Astrocyte (in vitro differentiated cells and primary cell): ENCODE measurements at regions not wholly inside any gene's neighbourhood (a gene's known extent, or its start where the extent isn't known, plus 50 kb on each side); places are given as distances from the start of the nearest gene placed in this dataset.

ENCODE experiments used
- DNase-seq: peaks from one replicate; pipeline ENCODE4 v3.0.0-alpha.2; 2010; ENCODE audit warnings: low read depth
- FAIRE-seq: peaks from 2 replicates; lab custom pipeline; 2011; peaks lifted over from hg19 to GRCh38; lab: Jason Lieb, UNC
- H2AFZ ChIP-seq: 2 replicates; pipeline ENCODE4 v1.6.0; 2012; ENCODE audit warnings: low read depth, low read length, inconsistent platforms
- H3K27ac ChIP-seq: 2 replicates; pipeline ENCODE4 v1.5.1; 2011; ENCODE audit warnings: low read depth, low read length, inconsistent platforms
- H3K27me3 ChIP-seq: 2 replicates; pipeline ENCODE4 v1.6.0; 2011; ENCODE audit warnings: low read length, inconsistent platforms; ENCODE audit not compliant: insufficient read depth
- H3K36me3 ChIP-seq: 2 replicates; pipeline ENCODE4 v1.5.1; 2011; ENCODE audit warnings: low read length, inconsistent platforms; ENCODE audit not compliant: insufficient read depth
- H3K4me1 ChIP-seq: 2 replicates; pipeline ENCODE4 v1.5.1; 2011; ENCODE audit warnings: low read length, inconsistent platforms; ENCODE audit not compliant: insufficient read depth
- H3K4me2 ChIP-seq: 2 replicates; pipeline ENCODE4 v1.6.0; 2012; ENCODE audit warnings: low read length, inconsistent platforms
- H3K4me3 ChIP-seq: 2 replicates; pipeline ENCODE4 v1.5.1; 2011; ENCODE audit warnings: low read depth, mild to moderate bottlenecking, low read length, inconsistent platforms; ENCODE audit not compliant: insufficient read depth
- H3K79me2 ChIP-seq: 2 replicates; pipeline ENCODE4 v1.6.0; 2012; ENCODE audit warnings: mild to moderate bottlenecking, low read length, inconsistent platforms; ENCODE audit not compliant: insufficient read depth
- H3K9ac ChIP-seq: 2 replicates; pipeline ENCODE4 v1.6.0; 2012; ENCODE audit warnings: mild to moderate bottlenecking, low read length, inconsistent platforms
- H3K9me3 ChIP-seq: 2 replicates; pipeline ENCODE4 v1.5.1; 2012; ENCODE audit warnings: low read depth, mild to moderate bottlenecking, low read length, inconsistent platforms; ENCODE audit not compliant: insufficient read depth
- H4K20me1 ChIP-seq: 2 replicates; pipeline ENCODE4 v1.6.0; 2012; ENCODE audit warnings: low read length, inconsistent platforms; ENCODE audit not compliant: insufficient read depth
- H3K27ac Mint-ChIP-seq: one replicate; pipeline ENCODE4 v1.8.0; 2021; ENCODE audit warnings: mild to moderate bottlenecking, mixed read lengths; ENCODE audit not compliant: unreplicated experiment
- H3K27me3 Mint-ChIP-seq: one replicate; pipeline ENCODE4 v1.8.0; 2021; ENCODE audit warnings: low read depth, mixed read lengths; ENCODE audit not compliant: unreplicated experiment
- H3K36me3 Mint-ChIP-seq: one replicate; pipeline ENCODE4 v1.8.0; 2021; ENCODE audit warnings: low read depth, mixed read lengths; ENCODE audit not compliant: unreplicated experiment
- H3K4me1 Mint-ChIP-seq: one replicate; pipeline ENCODE4 v1.8.0; 2021; ENCODE audit warnings: low read depth, mixed read lengths; ENCODE audit not compliant: unreplicated experiment
- H3K4me3 Mint-ChIP-seq: one replicate; pipeline ENCODE4 v1.8.0; 2021; ENCODE audit warnings: mild to moderate bottlenecking, moderate library complexity, mixed read lengths; ENCODE audit not compliant: unreplicated experiment
- H3K9me3 Mint-ChIP-seq: one replicate; pipeline ENCODE4 v1.8.0; 2021; ENCODE audit warnings: mild to moderate bottlenecking, mixed read lengths; ENCODE audit not compliant: unreplicated experiment
- EZH2 ChIP-seq: IDR thresholded peaks from 2 replicates; pipeline ENCODE4 v1.6.1; 2012; ENCODE audit warnings: mild to moderate bottlenecking, low read length, inconsistent platforms; ENCODE audit not compliant: insufficient read depth
- TF ChIP-seq, protein P1 (sequence below): IDR thresholded peaks from 2 replicates; pipeline ENCODE4 v1.5.1; 2011; ENCODE audit warnings: low read depth, mild to moderate bottlenecking, inconsistent platforms, low read length, moderate library complexity; ENCODE audit not compliant: insufficient read depth

DNA sequence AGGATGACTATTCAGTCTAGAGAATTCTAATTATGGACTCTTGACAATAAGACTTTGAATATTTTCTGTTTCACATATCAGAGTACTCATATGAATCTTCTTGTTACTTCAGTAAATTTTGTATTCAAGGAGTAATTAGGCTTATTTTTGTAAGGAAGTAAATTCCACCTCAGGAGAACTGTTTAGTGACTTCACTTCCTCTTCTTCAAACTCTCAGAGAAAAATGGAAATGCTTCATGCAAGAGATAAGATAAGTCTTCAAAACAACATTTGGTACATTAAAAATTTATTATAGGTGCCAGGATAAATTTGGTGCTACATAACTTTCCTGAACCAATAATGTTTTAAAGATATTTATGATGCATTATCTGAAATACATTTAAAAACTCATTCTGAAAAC, 1421.9 kb downstream of the PCDH7 start:
- H3K4me3 Mint-ChIP-seq = no peak overlapping the region
- Histone ChIP-seq H3K36me3 (no peaks in the 10 kb centered on the region), H3K79me2 (no peaks in the 10 kb centered on the region), H3K9ac (no peak overlapping the region), H3K27me3 (no peaks in the 10 kb centered on the region), H3K4me3 (no peak overlapping the region), H2AFZ (no peak overlapping the region), H3K9me3 (no peaks in the 10 kb centered on the region), H3K4me2 (no peak overlapping the region), H4K20me1 (no peaks in the 10 kb centered on the region), H3K27ac (no peak overlapping the region), H3K4me1 (peaks cover 22% of the 10 kb centered on the region)
- DNase-seq (no peak), FAIRE-seq (no peak)
- no peaks in the 10 kb centered on the region for H3K27me3 Mint-ChIP-seq
- TF ChIP-seq EZH2 = no peak
- TF ChIP-seq, protein P1, sequence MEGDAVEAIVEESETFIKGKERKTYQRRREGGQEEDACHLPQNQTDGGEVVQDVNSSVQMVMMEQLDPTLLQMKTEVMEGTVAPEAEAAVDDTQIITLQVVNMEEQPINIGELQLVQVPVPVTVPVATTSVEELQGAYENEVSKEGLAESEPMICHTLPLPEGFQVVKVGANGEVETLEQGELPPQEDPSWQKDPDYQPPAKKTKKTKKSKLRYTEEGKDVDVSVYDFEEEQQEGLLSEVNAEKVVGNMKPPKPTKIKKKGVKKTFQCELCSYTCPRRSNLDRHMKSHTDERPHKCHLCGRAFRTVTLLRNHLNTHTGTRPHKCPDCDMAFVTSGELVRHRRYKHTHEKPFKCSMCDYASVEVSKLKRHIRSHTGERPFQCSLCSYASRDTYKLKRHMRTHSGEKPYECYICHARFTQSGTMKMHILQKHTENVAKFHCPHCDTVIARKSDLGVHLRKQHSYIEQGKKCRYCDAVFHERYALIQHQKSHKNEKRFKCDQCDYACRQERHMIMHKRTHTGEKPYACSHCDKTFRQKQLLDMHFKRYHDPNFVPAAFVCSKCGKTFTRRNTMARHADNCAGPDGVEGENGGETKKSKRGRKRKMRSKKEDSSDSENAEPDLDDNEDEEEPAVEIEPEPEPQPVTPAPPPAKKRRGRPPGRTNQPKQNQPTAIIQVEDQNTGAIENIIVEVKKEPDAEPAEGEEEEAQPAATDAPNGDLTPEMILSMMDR = no peak
- H3K36me3 Mint-ChIP-seq = no peaks in the 10 kb centered on the region
- peaks cover 4% of the 10 kb centered on the region for H3K9me3 Mint-ChIP-seq
- no peak overlapping the region for H3K27ac Mint-ChIP-seq
- H3K4me1 Mint-ChIP-seq = peaks cover 16% of the 10 kb centered on the region

DNA sequence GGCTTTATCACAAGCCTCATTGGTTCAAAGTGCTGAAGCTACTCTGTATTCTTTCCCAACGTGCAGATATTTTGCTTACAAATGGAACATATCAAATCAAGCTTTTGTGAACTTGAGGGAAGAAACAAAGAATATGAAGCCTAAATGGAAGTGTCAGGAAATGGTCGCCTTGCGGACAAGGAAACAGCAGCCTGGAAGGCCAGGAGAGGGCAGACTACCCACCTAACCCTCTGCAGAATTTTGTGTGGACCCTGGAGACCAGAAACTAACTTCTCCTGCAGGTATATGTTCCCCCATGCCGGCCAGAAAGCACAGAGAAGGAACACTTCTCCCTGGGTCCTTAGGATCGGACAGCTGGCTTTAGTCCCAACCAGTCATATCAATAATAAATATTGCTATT, 1425.8 kb downstream of the PCDH7 start:
- peaks cover 20% of the 10 kb centered on the region for H3K4me1 Mint-ChIP-seq
- Histone ChIP-seq H3K27me3 (no peaks in the 10 kb centered on the region), H3K27ac (no peak overlapping the region), H3K9me3 (no peaks in the 10 kb centered on the region), H3K4me2 (no peak overlapping the region), H2AFZ (no peak overlapping the region), H3K4me1 (peaks cover 10% of the 10 kb centered on the region), H4K20me1 (no peaks in the 10 kb centered on the region), H3K4me3 (no peak overlapping the region), H3K9ac (no peak overlapping the region), H3K79me2 (no peaks in the 10 kb centered on the region), H3K36me3 (no peaks in the 10 kb centered on the region)
- no peak overlapping the region for H3K27ac Mint-ChIP-seq
- H3K27me3 Mint-ChIP-seq = no peaks in the 10 kb centered on the region
- H3K36me3 Mint-ChIP-seq = no peaks in the 10 kb centered on the region
- no peak for DNase-seq
- no peak overlapping the region for H3K4me3 Mint-ChIP-seq
- FAIRE-seq = no peak
- TF ChIP-seq, protein P1 = no peak
- TF ChIP-seq EZH2 = no peak
- H3K9me3 Mint-ChIP-seq = peaks cover 4% of the 10 kb centered on the region

DNA sequence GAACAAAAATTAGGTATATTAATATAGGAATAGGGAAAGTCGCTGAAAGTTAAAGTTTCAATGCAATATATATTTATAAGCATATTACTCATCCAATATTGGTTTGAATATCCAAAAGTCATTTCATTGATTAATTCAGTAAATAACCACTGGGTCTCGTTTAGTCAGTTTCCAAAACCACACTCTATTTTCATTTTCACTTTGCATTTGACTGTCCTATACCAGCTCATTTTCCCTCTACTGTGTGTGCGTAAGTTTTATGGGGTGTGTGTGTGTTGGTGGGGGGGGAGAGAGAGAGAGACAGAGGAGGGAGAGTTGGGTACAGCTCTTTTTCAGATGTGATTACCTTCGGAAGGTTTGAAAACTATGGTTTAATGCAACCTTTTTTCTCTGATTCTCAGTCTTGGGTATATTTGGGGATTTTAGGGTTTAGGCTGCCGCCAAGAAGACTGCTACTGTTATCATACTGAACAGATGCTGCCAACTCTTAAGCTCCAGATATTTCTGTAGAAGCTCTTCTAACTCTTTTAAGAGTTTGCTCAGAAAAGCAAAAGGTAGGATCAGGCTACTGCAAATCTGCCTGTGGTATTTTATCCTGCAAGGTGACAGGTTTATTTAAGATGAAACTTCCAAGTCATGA, 1427.4 kb downstream of the PCDH7 start:
- Histone ChIP-seq H3K79me2 (no peaks in the 10 kb centered on the region), H4K20me1 (no peaks in the 10 kb centered on the region), H3K9ac (no peak overlapping the region), H2AFZ (no peak overlapping the region), H3K9me3 (no peaks in the 10 kb centered on the region), H3K4me3 (no peak overlapping the region), H3K27ac (no peak overlapping the region), H3K27me3 (no peaks in the 10 kb centered on the region), H3K4me2 (no peak overlapping the region), H3K36me3 (no peaks in the 10 kb centered on the region), H3K4me1 (no peaks in the 10 kb centered on the region)
- no peaks in the 10 kb centered on the region for H3K27me3 Mint-ChIP-seq
- no peak overlapping the region for H3K27ac Mint-ChIP-seq
- H3K4me1 Mint-ChIP-seq = peaks cover 9% of the 10 kb centered on the region
- H3K9me3 Mint-ChIP-seq = peaks cover 2% of the 10 kb centered on the region
- no peaks in the 10 kb centered on the region for H3K36me3 Mint-ChIP-seq
- no peak for DNase-seq
- no peak for TF ChIP-seq EZH2
- TF ChIP-seq, protein P1 = no peak
- FAIRE-seq = no peak
- no peak overlapping the region for H3K4me3 Mint-ChIP-seq
